Ecto neural progenitor cell (in vitro differentiated cells): ENCODE measurements at regions not wholly inside any gene's neighbourhood (a gene's known extent, or its start where the extent isn't known, plus 50 kb on each side); places are given as distances from the start of the nearest gene placed in this dataset.

Source experiments
- DNase-seq: peaks from one replicate; pipeline ENCODE4 v3.0.0-alpha.2; 2018; ENCODE audit warnings: low spot score

DNA sequence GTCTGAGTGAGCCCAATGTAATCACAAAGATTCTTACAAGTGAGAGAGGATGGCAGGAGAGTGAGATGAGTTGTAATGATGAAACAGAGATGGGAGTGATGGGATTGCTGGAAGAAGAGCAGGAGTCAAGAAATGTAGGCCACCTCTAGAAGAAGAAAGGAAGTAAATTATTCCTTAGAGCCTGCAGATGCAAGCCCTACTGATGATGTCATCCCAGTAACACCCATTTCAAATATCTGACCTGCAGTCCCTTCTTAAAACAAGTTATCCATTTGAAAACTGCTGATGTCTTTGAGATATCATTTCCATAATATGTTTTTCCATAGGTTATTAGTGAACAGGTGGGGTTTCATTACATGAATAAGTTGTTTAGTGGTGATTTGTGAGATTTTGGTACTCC, 888.0 kb upstream of the SLC39A10 start:
- DNase-seq, result no peak

GRCh38 chr2:194765723-194766122, 891.3 kb upstream of the SLC39A10 start:
- no peak for DNase-seq

GRCh38 chr2:194750926-194751325, 906.1 kb upstream of the SLC39A10 start:
- no peak for DNase-seq

DNA sequence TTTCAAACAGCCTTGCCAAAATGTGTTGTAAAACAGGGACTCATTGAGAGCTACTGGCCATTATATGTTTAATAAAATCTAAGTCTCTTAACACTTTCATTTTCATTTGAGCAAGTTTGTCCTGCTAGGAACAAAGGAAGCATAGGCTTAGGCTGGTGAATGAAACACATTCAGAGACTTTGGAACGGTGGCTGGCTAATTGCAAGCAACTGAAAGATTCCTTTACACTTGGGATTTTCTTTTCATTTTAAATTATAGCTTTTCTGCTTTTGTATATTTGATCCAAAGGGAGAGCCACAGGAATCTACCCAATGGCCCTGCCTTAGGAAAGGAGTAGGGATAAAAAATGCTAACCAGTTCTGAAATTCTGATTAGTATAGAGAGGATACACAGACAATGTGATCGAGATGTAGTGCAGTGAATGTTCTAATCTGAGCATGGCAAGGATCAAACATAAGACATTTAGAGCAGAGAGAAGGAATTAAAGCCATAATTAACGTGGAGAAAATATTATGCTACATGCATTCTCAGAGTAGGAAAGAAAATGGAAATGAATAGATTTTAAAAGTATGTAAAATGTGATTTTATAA, 911.4 kb upstream of the SLC39A10 start:
- DNase-seq, result no peak

DNA sequence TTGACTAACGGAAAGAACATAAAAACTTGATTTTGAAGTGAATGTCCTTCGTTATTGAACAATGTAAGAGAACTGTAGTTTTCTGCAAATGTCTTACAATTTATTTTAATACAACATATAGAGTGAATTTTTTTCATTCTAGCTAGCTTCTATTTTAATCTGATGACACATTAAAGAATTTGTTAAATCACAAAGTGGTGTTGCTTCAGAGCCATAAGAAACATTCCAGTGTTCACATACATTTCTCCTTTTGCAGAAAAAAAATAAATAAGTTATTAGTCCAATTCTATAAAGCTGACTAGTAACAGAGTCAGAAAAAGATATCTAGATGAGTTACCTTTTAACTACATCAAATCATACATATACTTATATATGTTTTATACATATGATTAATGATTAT, 914.3 kb upstream of the SLC39A10 start:
- DNase-seq, result no peak

DNA sequence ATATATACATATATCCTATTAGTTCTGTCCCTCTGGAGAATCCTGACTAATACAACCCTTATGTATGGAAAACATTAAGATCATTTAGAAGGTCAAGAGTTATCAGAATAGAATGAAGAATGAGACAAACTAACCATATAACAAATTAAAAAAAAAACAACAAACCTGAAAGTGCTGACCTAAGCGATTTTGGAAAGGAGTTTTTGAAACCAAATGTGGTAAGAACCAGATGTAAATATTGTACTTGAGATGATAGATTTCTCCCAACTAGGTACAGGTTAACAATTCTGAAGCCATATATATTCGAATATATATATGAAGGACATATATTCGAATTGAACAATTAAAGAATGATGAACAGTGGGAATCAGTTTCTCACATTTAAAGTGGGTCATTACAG, 917.8 kb upstream of the SLC39A10 start:
- DNase-seq, result no peak

DNA sequence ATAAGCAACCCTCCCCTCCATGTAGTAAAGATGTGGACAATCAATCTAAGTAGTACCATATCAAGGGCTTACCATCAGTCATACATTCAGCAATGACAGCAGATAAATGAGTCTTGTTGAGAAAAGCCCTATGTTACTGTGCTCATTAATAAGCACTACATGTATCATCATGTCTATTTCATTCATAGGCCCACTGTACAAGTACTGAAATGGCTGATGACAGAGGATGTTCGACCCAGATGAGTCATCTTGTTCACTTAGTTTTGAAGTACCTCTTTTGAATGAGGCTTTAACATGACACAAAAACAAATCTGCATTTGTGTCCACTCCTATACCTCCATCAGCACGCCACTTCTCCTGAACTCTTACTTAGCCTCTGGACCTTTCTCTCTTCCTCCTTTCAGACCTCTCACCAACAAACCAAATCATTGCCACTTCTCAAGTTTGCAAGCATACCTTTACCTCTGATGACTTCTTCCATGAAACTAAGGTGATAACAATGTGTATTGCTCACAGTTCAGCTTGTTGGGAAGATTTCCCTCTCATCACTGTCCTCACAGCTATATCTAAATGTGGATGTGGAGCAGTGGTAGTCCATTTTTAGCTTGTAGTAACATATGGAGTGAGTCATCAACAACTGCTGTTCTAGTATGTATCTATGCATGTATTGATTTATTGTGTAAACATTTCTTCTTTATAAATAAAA, 921.0 kb upstream of the SLC39A10 start:
- no peak for DNase-seq

DNA sequence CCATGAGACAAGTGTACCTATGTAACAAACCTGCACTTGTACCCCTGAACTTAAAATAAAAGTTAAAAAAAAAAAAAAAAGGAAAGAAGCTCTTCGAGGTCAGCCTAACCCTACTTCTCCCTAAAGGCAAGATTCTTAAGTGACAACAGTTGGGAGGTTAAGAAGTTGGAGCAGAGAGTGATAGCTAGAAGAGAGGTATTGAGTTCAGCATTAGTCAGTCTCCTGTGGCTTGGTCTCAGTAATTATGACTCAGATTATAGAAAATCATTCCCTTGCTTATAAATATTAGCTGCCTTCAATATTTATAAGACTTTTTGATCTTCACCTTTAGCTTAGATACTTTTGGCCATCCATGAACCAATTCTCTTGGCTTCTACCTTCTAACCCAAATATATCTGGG, 926.8 kb upstream of the SLC39A10 start:
- DNase-seq, result no peak

DNA sequence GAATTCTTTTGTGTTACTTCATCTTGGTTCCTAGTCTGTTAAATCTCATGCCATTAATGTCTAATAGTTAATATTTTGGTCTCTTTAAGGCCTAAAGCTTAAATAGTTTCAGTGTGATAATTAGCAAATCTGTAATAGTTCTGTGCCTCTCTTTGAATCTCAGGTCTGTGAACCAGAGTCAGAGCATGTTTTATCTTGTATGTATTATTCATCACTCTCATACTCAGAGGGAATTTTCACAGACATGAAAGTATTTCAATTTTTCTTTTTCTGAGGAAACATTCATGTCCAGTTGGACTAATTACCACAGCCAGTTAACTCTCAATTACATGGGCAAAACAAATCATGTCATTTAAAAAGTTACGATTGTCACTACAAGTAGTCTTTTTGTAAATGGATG, 931.9 kb upstream of the SLC39A10 start:
- DNase-seq, result no peak

DNA sequence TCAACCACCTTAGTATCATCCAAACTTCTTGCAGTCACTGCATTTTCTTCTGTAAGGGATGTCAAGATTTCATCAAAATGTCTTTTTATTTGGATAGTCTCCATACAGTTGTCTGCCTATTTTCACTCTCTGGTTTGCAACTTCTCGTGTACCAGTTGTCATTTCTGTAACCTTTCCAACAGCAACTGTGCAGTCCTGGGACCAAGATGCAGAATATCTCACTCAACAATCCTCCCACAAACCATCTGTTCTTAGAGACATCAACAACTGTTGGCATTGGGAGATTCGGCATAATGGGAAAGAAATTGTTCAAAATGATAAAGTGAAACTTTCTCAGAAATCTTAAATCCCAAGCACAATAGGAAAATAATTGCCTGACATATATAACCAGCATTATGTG, 933.6 kb upstream of the SLC39A10 start:
- no peak for DNase-seq

DNA sequence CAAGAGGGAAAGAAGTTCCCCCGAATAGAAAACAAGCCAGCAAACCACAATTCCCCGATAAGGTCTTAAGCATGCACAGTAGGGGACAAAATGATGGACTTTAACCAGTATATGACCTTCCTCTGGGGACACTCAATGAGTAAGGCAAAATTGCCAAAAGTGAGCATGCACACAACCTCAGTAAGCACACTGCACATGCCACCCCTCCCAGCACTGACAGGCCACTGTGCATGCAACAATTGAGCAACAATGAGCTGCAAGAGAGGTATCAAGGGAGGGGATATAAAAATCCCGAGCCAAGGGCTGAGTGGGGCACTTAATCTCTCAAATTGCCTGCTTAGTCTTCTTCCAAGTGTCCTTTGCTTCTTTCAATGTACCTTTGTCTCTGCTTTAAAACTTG, 935.8 kb upstream of the SLC39A10 start:
- DNase-seq, result no peak

DNA sequence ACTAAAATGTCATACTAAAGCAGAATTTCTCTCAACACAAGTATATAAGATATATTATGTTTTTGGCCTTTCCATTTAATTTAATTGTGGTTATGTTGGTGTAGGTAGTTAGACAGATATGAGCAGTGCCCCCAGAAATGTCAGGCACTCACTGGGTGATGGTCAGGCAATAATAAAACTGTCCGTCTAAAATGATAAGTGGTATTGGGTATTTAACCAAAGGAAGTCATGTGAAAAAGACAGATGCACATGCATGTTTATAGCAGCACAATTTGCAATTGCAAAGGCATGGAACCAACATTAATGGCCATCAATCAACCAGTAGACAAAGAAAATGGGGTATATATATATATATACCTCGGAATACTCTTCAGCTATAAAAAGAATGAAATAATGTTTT, 936.6 kb upstream of the SLC39A10 start:
- DNase-seq, result no peak

- DNase-seq, result no peak
These were observed 938.1 kb upstream of the SLC39A10 start for GRCh38 chr2:194718881-194719280.

DNA sequence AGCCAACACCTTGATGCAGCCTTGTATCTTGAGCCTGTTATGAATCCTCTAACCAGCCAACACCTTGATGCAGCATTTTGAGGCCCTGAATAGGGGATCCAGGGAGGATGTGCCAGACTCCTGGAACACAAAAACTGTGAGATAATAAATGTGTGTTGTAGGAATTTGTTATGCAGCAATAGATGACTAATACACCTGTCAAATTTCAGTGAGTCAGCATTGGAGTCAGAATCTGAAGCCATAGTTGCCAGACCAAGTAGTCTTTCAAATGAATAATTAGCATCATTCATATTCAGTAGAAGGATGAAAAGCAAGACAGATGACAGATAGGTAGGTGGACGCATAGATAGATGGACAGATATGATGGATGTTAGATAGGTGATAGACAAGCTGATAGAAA, 942.5 kb upstream of the SLC39A10 start:
- no peak for DNase-seq

- DNase-seq, result no peak
These were observed 947.2 kb upstream of the SLC39A10 start for GRCh38 chr2:194709840-194710239.

DNA sequence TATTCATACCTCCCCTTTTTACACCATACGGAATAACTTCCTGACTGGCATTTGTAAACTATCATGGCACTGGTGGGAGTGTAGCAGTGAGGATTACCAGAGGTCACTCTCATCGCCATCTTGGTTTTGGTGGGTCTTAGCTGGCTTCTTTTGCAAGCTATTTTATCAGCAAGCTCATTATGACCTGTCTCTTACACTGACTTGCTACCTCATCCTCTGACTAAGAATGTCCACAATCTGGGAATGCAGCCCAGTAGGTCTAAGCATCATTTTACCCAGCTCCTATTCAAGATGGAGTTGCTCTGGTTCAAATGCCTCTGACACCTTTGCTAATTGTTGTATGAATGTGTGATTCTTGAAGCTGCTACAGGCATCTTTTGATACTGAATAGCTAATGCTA, 950.8 kb upstream of the SLC39A10 start:
- no peak for DNase-seq

DNA sequence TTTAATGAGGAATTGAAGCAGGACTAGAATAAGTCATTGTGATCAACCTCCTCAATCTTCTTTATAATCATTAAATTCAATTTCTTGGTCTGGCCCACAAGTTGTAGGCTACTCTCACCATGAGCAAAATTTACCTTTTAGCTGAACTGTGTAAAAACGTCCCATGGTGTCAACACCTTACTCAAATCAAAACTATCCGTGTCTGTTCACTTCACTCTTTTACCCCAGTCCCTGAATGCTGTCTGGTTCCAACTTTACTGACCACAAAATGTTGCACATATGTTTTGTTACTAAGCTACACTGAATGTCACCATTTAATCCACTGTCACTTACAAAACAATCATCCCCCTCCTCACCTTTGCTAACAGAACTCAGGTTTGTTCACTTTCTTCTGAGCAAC, 951.6 kb upstream of the SLC39A10 start:
- DNase-seq, result no peak

GRCh38 chr2:194700726-194701125, 956.3 kb upstream of the SLC39A10 start:
- no peak for DNase-seq

DNA sequence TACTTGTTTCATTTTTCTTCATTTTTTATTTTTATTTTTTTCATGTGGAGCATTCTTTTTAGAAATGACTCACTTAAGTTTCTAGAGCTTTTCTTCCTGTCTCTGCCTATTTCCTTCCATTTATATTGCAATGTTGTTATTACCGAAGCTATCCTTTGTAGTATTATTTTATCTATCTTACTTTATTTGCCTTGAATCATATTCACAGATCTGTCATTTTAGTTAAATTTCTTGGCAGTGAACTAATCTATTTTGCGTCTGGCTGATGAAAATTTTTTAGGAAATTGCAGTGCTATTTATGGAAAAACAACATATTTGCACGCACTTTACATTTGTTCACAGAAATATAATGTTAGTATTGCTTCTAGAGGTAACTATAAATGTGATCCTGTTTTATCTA, 956.9 kb upstream of the SLC39A10 start:
- DNase-seq, result no peak

- DNase-seq, result no peak
These were observed 959.0 kb upstream of the SLC39A10 start for GRCh38 chr2:194698012-194698411.

DNA sequence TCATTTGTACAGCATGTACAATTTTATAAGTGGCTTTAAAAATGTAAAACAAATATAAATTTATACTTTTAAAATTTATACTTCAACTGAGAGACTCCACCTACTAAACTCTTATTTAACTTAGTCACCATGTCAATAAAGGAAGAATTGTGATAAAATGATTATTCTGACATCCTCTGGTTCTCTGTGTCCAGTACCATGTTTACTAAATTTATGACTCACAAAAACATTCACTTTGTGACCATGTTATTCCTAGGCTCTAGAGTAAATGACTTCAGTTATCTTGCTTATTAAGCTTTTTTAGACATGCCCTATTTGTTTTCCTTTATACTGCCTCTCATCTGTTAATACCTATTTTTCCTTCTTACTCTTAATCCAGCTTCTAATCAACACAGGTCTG, 959.6 kb upstream of the SLC39A10 start:
- DNase-seq, result no peak

DNA sequence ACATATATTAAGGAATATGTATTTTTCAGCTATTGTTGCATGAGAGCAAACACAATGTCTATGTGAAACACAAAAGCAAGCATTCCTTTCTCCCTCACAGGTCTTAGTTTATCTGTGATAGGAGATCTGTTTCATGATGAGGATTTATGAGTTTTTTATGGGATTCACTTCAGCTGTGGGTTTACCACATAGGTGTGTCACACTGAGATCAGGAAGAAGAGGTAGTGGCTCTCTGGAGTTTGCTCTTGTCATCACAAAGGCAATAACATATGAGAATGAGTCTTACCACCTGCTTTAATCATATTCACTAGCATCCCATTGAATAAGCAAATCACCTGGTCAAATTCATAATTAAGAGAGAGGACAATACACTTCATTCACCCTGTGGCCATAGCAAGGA, 960.3 kb upstream of the SLC39A10 start:
- no peak for DNase-seq

- DNase-seq, result no peak
These were observed 970.5 kb upstream of the SLC39A10 start for GRCh38 chr2:194686569-194686968.

DNA sequence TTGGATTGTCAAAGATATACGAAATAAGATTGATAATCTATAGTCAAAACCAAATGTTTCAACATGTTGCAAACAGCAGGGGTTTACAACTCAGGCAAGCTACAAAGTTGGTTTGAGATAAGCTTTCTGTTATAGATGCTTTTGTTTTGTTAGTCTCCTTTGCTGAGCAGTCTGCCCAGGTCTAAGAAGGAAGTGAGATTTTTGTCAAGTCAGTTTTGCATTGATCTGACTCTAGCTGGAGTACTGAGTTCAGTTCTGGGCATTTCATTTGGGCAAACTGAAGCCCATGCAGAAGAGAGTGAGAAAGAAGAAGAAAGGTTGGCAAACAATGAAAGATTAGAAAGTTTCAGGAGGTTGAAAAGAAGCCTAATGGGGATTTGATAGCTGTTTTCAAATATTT, 983.0 kb upstream of the SLC39A10 start:
- no peak for DNase-seq
